ENCODE measurements at regions not wholly inside any gene's neighbourhood (a gene's known extent, or its start where the extent isn't known, plus 50 kb on each side); places are given as distances from the start of the nearest gene placed in this dataset.

- Histone ChIP-seq H3K4me3 (ENCODE audit: insufficient read depth, low read length, poor library complexity, severe bottlenecking) (no peak overlapping the region), H3K27me3 (ENCODE audit: low read length) (no peaks in the 10 kb centered on the region), H3K79me2 (ENCODE audit: insufficient read depth, low read length) (no peaks in the 10 kb centered on the region), H3K9ac (ENCODE audit: low read length) (no peak overlapping the region), H3F3A (ENCODE audit: insufficient read depth) (no peaks in the 10 kb centered on the region), H2AFZ (ENCODE audit: low read depth, low read length, severe bottlenecking) (no peak overlapping the region), H3K4me2 (ENCODE audit: low read depth, low read length, poor library complexity, severe bottlenecking) (no peak overlapping the region), H3K27ac (ENCODE audit: low read depth, low read length) (no peak overlapping the region), H4K20me1 (ENCODE audit: low read depth, low read length) (no peaks in the 10 kb centered on the region), H3K36me3 (ENCODE audit: low read length) (peaks cover 8% of the 10 kb centered on the region; the same call in 1 of the 2 replicates), H3K9me3 (ENCODE audit: insufficient read depth, low read length) (no peaks in the 10 kb centered on the region; the same call in 1 of the 2 replicates), H3K9me2 (replicated peaks; ENCODE audit: insufficient read depth, low read length) (no peaks in the 10 kb centered on the region)
- TF ChIP-seq EZH2phosphoT487 (conservative IDR thresholded peaks at IDR 0.05; ENCODE audit: low read length): no peak
- TF ChIP-seq CTCF (IDR thresholded peaks at IDR 0.05; ENCODE audit: insufficient read depth, low read length, poor library complexity, severe bottlenecking): no peak
Observed at GRCh38 chr16:72367851-72368250, 195.9 kb upstream of the PMFBP1 start.

GRCh38 chr16:72362973-72363372 is 191.0 kb upstream of the PMFBP1 start:
- H3K4me2 ChIP-seq (ENCODE audit: low read depth, low read length, poor library complexity, severe bottlenecking): no peak overlapping the region
- H4K20me1 ChIP-seq (ENCODE audit: low read depth, low read length): no peaks in the 10 kb centered on the region
- peaks cover 8% of the 10 kb centered on the region; the same call in 1 of the 2 replicates for H3K36me3 ChIP-seq (ENCODE audit: low read length)
- no peak overlapping the region for H2AFZ ChIP-seq (ENCODE audit: low read depth, low read length, severe bottlenecking)
- H3K4me3 ChIP-seq (ENCODE audit: insufficient read depth, low read length, poor library complexity, severe bottlenecking): no peak overlapping the region
- no peaks in the 10 kb centered on the region for H3F3A ChIP-seq (ENCODE audit: insufficient read depth)
- no peaks in the 10 kb centered on the region for H3K79me2 ChIP-seq (ENCODE audit: insufficient read depth, low read length)
- H3K9me2 ChIP-seq (replicated peaks; ENCODE audit: insufficient read depth, low read length): no peaks in the 10 kb centered on the region
- no peak overlapping the region for H3K27ac ChIP-seq (ENCODE audit: low read depth, low read length)
- no peaks in the 10 kb centered on the region; the same call in 1 of the 2 replicates for H3K9me3 ChIP-seq (ENCODE audit: insufficient read depth, low read length)
- TF ChIP-seq CTCF (IDR thresholded peaks at IDR 0.05; ENCODE audit: insufficient read depth, low read length, poor library complexity, severe bottlenecking): no peak
- TF ChIP-seq EZH2phosphoT487 (conservative IDR thresholded peaks at IDR 0.05; ENCODE audit: low read length): no peak
- no peaks in the 10 kb centered on the region for H3K27me3 ChIP-seq (ENCODE audit: low read length)
- no peak overlapping the region for H3K9ac ChIP-seq (ENCODE audit: low read length)

GRCh38 chr16:72362476-72362875 is 190.5 kb upstream of the PMFBP1 start:
- no peak for TF ChIP-seq EZH2phosphoT487 (conservative IDR thresholded peaks at IDR 0.05; ENCODE audit: low read length)
- no peaks in the 10 kb centered on the region; the same call in 1 of the 2 replicates for H3K9me3 ChIP-seq (ENCODE audit: insufficient read depth, low read length)

GRCh38 chr16:72357910-72358309 is 186.0 kb upstream of the PMFBP1 start:
- no peaks in the 10 kb centered on the region for H4K20me1 ChIP-seq (ENCODE audit: low read depth, low read length)
- H3K4me2 ChIP-seq (ENCODE audit: low read depth, low read length, poor library complexity, severe bottlenecking): no peak overlapping the region
- no peaks in the 10 kb centered on the region for H3K27me3 ChIP-seq (ENCODE audit: low read length)
- TF ChIP-seq EZH2phosphoT487 (conservative IDR thresholded peaks at IDR 0.05; ENCODE audit: low read length) (no peak), CTCF (IDR thresholded peaks at IDR 0.05; ENCODE audit: insufficient read depth, low read length, poor library complexity, severe bottlenecking) (no peak)
- H3K4me3 ChIP-seq (ENCODE audit: insufficient read depth, low read length, poor library complexity, severe bottlenecking): no peak overlapping the region
- no peak overlapping the region for H3K27ac ChIP-seq (ENCODE audit: low read depth, low read length)
- no peaks in the 10 kb centered on the region for H3K9me3 ChIP-seq (ENCODE audit: insufficient read depth, low read length)
- H3K9ac ChIP-seq (ENCODE audit: low read length): no peak overlapping the region
- H3F3A ChIP-seq (ENCODE audit: insufficient read depth): no peaks in the 10 kb centered on the region
- no peaks in the 10 kb centered on the region for H3K9me2 ChIP-seq (replicated peaks; ENCODE audit: insufficient read depth, low read length)
- H3K36me3 ChIP-seq (ENCODE audit: low read length): no peaks in the 10 kb centered on the region
- no peak overlapping the region for H2AFZ ChIP-seq (ENCODE audit: low read depth, low read length, severe bottlenecking)
- no peaks in the 10 kb centered on the region for H3K79me2 ChIP-seq (ENCODE audit: insufficient read depth, low read length)

More at GRCh38 chr16:72362476-72362875, 190.5 kb upstream of the PMFBP1 start:
- Histone ChIP-seq H3K9me2 (replicated peaks; ENCODE audit: insufficient read depth, low read length) (no peaks in the 10 kb centered on the region), H3K4me2 (ENCODE audit: low read depth, low read length, poor library complexity, severe bottlenecking) (no peak overlapping the region), H3K4me3 (ENCODE audit: insufficient read depth, low read length, poor library complexity, severe bottlenecking) (no peak overlapping the region), H4K20me1 (ENCODE audit: low read depth, low read length) (no peaks in the 10 kb centered on the region), H3F3A (ENCODE audit: insufficient read depth) (no peaks in the 10 kb centered on the region), H2AFZ (ENCODE audit: low read depth, low read length, severe bottlenecking) (no peak overlapping the region), H3K36me3 (ENCODE audit: low read length) (peaks cover 7% of the 10 kb centered on the region; the same call in 1 of the 2 replicates), H3K27me3 (ENCODE audit: low read length) (no peaks in the 10 kb centered on the region), H3K9ac (ENCODE audit: low read length) (no peak overlapping the region), H3K27ac (ENCODE audit: low read depth, low read length) (no peak overlapping the region), H3K79me2 (ENCODE audit: insufficient read depth, low read length) (no peaks in the 10 kb centered on the region)
